GM18507 (cell line): ENCODE measurements at regions not wholly inside any gene's neighbourhood (a gene's known extent, or its start where the extent isn't known, plus 50 kb on each side); places are given as distances from the start of the nearest gene placed in this dataset.

Source experiments
- DNase-seq: peaks from one replicate; pipeline ENCODE4 v3.0.0; 2011; ENCODE audit warnings: low read depth; ENCODE audit not compliant: insufficient read length; ENCODE audit errors: extremely low spot score
- FAIRE-seq: peaks from 2 replicates; lab custom pipeline; 2011; peaks lifted over from hg19 to GRCh38; lab: Jason Lieb, UNC

- DNase-seq: no peak
- FAIRE-seq: no peak
Measured at GRCh38 chr3:79910337-79910736, 142.5 kb upstream of the ROBO1 start.

GRCh38 chr3:79906106-79906505, 138.3 kb upstream of the ROBO1 start:
- FAIRE-seq (no peak), DNase-seq (no peak)

DNA sequence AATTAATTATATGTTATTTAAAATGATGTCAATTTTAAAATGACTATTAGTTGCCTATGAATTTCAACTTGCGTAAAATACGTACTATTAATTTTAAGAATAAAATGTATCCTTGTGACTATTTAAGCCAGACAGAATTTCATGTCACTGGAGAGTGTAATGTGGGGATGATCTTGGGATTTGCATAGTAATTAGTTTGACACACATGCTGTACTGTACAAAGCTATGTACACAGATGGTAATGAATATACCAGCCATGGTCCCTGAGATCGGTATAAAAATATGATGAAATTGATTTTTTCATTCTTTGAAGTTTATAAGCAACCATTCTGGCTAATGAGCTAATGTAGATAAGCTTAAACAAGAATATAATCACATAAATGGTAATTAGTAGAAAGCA, 134.4 kb upstream of the ROBO1 start:
- FAIRE-seq (no peak), DNase-seq (no peak)

DNA sequence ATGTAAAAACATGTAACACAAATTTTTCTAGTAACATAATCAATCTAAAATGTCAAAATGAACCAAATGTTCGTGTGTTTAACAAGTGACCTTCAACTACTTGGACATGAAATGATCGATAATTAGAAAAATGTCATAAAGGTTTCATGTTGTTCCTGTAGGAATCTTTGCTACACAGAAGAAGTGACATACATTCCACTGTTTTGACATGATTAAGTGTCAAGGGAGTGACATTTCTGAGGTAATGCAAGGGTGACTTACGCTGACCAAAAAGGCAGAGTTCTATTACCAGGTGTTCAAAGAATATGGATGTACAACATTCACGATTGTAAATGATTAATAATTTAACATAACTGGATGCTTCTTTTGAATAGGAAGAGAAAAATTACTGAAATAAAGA, 131.1 kb upstream of the ROBO1 start:
- FAIRE-seq: no peak
- no peak for DNase-seq

GRCh38 chr3:79896086-79896485, 128.3 kb upstream of the ROBO1 start:
- no peak for DNase-seq
- no peak for FAIRE-seq

DNA sequence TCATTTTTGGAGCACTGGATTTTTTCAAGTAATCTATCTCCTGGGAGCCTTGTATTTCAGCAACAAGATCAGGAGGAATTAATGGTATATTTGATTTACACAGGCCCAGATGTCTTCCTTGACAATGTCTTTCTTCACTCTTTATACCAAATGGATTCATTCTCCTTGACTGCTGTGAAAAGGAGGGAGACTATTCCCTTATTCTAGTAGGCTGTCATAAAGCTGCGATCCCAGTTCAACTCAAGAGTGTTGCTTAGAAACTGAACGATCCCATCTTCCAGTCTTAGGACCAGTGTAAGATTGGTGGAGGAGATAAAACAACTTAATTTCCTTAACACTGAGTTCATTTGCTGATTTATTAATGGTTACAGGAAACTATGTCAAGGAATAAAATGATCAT, 119.4 kb upstream of the ROBO1 start:
- DNase-seq: no peak
- FAIRE-seq: no peak

DNA sequence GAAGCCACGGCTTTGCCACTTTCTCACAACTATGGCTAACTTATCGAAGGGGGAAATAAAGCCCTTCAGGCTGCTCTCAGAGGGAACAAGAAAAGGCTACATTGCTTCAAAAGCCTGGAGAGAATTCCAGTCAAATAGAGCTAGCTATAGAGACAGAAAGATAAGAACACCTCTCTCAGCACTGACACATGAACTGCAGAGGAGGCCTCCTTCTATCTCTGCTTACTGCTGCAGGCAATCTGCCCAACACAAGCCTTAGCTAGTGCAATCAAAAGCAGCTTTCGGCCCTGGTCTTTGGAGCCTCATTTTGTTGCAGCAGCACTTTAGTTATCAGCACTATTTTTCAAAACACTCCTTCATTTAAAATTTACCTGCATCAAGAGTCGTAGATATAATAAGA, 118.4 kb upstream of the ROBO1 start:
- FAIRE-seq (no peak), DNase-seq (no peak)

DNA sequence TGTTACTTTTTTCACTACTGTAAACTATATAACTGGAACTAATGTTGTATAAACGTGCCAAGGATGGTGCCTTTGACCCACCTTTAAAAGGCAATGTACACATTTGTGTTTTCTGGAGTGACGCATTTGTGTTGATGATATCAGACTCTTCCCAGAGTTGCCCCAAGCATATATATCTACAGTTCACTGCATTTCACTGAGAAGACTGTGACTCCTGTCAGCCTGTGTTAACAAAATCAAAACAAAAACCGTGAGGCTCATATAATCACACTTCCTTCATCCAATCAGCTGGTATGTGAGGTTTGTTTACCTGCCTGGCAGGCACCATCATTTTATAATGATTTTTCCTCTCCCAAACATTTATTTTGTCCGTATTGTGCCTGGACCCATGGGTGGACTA, 117.6 kb upstream of the ROBO1 start:
- FAIRE-seq: no peak

GRCh38 chr3:79884354-79884753, 116.6 kb upstream of the ROBO1 start:
- no peak for FAIRE-seq

More for the DNA sequence above, 117.6 kb upstream of the ROBO1 start:
- no peak for DNase-seq

DNA sequence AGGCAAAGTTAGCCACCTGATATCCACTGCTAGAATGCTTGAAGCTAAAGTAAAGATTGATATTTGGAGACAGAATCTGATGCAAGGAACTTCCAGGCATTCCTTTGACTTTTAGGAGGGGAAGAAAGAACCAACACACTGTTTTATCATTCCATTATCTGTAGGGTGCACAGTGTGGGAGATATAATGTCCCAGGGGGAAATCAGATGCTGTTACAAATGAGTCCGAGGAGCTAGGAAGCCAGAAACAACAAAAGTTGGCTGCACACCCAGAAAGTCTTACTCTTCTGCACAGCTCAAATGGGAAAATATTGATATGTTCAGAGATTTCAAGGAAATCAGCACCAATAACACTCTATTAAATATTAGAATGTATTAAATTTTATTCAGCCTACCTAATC, 113.6 kb upstream of the ROBO1 start:
- FAIRE-seq (no peak), DNase-seq (no peak)

More at GRCh38 chr3:79884354-79884753, 116.6 kb upstream of the ROBO1 start:
- no peak for DNase-seq

- FAIRE-seq: no peak
Measured at GRCh38 chr3:79878708-79879107, 110.9 kb upstream of the ROBO1 start.

GRCh38 chr3:79874646-79875045, 106.8 kb upstream of the ROBO1 start:
- DNase-seq (no peak), FAIRE-seq (no peak)

More at GRCh38 chr3:79878708-79879107, 110.9 kb upstream of the ROBO1 start:
- DNase-seq: no peak

GRCh38 chr3:79872483-79872882, 104.7 kb upstream of the ROBO1 start:
- DNase-seq: no peak
- no peak for FAIRE-seq

- no peak for FAIRE-seq
- no peak for DNase-seq
Measured at GRCh38 chr3:79871656-79872055, 103.9 kb upstream of the ROBO1 start.

GRCh38 chr3:79870313-79870620, 102.5 kb upstream of the ROBO1 start:
- DNase-seq: no peak
- no peak for FAIRE-seq

DNA sequence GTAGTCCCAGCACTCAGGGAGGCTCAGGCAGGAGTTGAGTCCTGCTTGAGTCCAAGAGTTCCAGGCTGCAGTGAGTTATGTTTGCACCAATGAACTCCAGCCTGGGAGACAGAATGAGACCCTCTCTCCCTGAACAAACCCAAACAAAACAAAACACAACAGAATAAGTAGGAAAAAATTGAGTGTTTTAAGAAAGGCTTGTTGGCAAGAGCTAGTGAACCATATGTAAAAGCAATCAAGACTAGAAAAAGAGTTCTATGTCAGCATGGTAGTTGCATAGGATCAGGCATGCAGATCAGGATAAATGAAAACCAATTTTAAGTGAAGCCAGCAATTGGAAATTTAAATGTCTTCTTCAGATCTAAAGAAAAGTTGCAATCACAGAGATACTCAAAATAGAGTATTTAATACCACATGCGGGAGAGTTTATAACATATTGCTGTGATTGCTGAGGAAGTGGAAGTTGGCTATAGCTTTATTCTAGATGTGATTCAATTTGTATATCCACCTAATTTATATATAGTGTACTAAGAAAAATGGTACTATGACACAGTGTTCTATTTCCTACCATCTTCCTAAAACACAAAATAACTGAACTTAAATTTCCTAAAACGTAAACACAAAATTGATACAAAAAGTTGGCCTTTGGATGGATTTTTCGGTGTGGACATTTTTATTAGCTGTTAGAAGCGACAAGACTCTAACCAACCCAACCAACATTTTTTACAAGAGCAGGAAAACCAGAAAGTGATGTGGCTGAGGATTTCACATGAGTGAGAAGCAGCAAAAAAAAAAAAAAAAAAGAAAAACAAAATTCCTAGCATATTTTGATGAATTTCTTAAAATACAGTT, 101.9 kb upstream of the ROBO1 start:
- FAIRE-seq: no peak
- DNase-seq: no peak

GRCh38 chr3:79866162-79866561, 98.4 kb upstream of the ROBO1 start:
- FAIRE-seq (no peak), DNase-seq (no peak)

DNA sequence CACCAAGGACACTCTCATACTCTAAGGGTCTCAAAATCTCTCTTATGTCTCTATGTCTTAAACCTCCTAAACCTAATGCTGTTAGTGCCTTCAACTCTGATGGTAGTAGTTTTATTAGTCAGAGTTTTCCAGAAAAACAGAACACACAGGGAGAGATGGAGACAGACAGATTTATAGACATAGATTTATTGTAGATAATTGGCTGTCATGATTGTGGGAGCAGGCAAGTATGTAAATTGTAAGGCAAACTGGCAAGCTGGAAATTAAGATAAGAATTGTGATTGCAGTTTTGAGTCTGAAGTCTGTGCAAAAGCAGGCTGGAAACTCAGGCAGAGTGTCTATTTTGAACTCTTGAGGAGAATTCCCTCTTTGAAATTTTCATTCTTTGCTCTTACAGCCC, 96.3 kb upstream of the ROBO1 start:
- DNase-seq (no peak), FAIRE-seq (no peak)

- DNase-seq: no peak
- no peak for FAIRE-seq
Measured at GRCh38 chr3:79848876-79849275, 81.1 kb upstream of the ROBO1 start.

DNA sequence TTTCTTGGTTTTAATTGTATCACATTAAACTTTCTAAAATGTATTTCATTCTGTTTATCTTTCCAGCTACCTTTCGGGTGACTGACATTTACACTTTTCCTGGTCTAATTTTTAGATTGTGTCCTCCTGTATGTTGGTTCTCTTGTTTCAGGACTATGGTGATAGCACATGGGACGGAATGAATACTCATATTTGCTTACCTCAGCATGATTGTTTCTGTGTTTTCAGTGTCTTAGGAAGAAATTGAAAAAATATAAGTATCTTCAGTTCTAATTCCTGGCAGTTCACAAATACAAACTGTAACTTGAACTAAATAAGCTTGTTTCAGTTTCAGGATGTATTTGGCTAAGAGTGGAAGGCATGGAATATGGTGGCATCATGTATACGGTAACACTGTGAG, 80.1 kb upstream of the ROBO1 start:
- FAIRE-seq: no peak

GRCh38 chr3:79846148-79846933, 78.5 kb upstream of the ROBO1 start:
- no peak for DNase-seq
- FAIRE-seq: no peak

More for the DNA sequence above, 80.1 kb upstream of the ROBO1 start:
- no peak for DNase-seq
